ENCODE measurements at regions not wholly inside any gene's neighbourhood (a gene's known extent, or its start where the extent isn't known, plus 50 kb on each side); places are given as distances from the start of the nearest gene placed in this dataset.

DNA sequence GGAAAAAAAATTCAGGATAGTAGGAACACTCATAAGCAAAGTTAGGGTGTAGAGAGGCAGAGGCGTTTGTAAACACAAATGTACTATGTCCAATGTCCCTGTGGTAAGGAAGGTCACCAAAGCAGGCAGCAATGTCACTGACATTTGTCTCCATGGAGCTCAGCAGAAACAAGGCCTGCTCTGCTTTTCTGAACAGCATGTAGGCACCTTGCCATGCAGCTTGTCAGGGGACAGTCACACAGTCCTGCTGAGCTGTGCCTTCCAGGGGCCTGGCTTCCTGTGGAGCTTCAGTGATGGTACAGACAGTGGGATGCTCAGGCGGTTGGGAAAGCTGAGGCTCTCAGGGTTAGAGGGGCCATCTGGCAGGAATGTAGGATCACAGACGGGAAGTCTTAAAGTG, 74.5 kb upstream of the HS3ST1 start:
- ATAC-seq (no peak), FAIRE-seq (no peak), DNase-seq (ENCODE audit: low read depth in 1 of 2, low spot score in 1 of 2) (no peak)
- Histone ChIP-seq H3K4me3 (no peak overlapping the region), H3K9me3 (no peaks in the 10 kb centered on the region), H3K27ac (no peak overlapping the region), H3K4me2 (no peak overlapping the region), H3K4me1 (peaks cover 11% of the 10 kb centered on the region; the same call in 1 of the 3 replicates)
- POLR2A ChIA-PET = no interaction called here
- TF ChIP-seq NR3C1 (IDR thresholded peaks at IDR 0.05) = no peak
- TF ChIP-seq JUNB (IDR thresholded peaks at IDR 0.05) = no peak
- no peak for TF ChIP-seq POLR2AphosphoS2 (conservative IDR thresholded peaks at IDR 0.05; ENCODE audit: low read length)
- TF ChIP-seq CHD4 (IDR thresholded peaks at IDR 0.05; ENCODE audit: borderline replicate concordance) = no peak
- TF ChIP-seq, protein P1, sequence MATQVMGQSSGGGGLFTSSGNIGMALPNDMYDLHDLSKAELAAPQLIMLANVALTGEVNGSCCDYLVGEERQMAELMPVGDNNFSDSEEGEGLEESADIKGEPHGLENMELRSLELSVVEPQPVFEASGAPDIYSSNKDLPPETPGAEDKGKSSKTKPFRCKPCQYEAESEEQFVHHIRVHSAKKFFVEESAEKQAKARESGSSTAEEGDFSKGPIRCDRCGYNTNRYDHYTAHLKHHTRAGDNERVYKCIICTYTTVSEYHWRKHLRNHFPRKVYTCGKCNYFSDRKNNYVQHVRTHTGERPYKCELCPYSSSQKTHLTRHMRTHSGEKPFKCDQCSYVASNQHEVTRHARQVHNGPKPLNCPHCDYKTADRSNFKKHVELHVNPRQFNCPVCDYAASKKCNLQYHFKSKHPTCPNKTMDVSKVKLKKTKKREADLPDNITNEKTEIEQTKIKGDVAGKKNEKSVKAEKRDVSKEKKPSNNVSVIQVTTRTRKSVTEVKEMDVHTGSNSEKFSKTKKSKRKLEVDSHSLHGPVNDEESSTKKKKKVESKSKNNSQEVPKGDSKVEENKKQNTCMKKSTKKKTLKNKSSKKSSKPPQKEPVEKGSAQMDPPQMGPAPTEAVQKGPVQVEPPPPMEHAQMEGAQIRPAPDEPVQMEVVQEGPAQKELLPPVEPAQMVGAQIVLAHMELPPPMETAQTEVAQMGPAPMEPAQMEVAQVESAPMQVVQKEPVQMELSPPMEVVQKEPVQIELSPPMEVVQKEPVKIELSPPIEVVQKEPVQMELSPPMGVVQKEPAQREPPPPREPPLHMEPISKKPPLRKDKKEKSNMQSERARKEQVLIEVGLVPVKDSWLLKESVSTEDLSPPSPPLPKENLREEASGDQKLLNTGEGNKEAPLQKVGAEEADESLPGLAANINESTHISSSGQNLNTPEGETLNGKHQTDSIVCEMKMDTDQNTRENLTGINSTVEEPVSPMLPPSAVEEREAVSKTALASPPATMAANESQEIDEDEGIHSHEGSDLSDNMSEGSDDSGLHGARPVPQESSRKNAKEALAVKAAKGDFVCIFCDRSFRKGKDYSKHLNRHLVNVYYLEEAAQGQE (IDR thresholded peaks at IDR 0.05) = no peak
- no peak for TF ChIP-seq FOXS1 (CRISPR knock-in tag; IDR thresholded peaks at IDR 0.05)
- TF ChIP-seq MAZ (IDR thresholded peaks at IDR 0.05; ENCODE audit: borderline replicate concordance, low read depth, low read length) = no peak
- TF ChIP-seq SMC3 (IDR thresholded peaks at IDR 0.05) = no peak
- TF ChIP-seq ESRRA (IDR thresholded peaks at IDR 0.05; ENCODE audit: borderline replicate concordance, low read length) = no peak
- no peak for TF ChIP-seq FOSB (CRISPR knock-in tag; IDR thresholded peaks at IDR 0.05)
- TF ChIP-seq, protein P2, sequence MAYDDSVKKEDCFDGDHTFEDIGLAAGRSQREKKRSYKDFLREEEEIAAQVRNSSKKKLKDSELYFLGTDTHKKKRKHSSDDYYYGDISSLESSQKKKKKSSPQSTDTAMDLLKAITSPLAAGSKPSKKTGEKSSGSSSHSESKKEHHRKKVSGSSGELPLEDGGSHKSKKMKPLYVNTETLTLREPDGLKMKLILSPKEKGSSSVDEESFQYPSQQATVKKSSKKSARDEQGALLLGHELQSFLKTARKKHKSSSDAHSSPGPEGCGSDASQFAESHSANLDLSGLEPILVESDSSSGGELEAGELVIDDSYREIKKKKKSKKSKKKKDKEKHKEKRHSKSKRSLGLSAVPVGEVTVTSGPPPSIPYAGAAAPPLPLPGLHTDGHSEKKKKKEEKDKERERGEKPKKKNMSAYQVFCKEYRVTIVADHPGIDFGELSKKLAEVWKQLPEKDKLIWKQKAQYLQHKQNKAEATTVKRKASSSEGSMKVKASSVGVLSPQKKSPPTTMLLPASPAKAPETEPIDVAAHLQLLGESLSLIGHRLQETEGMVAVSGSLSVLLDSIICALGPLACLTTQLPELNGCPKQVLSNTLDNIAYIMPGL (CRISPR knock-in tag; IDR thresholded peaks at IDR 0.05; ENCODE audit: borderline replicate concordance) = no peak
- TF ChIP-seq, protein P3, sequence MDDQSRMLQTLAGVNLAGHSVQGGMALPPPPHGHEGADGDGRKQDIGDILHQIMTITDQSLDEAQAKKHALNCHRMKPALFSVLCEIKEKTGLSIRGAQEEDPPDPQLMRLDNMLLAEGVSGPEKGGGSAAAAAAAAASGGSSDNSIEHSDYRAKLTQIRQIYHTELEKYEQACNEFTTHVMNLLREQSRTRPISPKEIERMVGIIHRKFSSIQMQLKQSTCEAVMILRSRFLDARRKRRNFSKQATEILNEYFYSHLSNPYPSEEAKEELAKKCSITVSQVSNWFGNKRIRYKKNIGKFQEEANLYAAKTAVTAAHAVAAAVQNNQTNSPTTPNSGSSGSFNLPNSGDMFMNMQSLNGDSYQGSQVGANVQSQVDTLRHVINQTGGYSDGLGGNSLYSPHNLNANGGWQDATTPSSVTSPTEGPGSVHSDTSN (IDR thresholded peaks at IDR 0.05) = no peak
- WGBS (ENCODE audit: missing lambda C conversion rate) = 33% methylated on average over 2 of the region's 3 CpGs
- CTCF ChIA-PET = no interaction called here

DNA sequence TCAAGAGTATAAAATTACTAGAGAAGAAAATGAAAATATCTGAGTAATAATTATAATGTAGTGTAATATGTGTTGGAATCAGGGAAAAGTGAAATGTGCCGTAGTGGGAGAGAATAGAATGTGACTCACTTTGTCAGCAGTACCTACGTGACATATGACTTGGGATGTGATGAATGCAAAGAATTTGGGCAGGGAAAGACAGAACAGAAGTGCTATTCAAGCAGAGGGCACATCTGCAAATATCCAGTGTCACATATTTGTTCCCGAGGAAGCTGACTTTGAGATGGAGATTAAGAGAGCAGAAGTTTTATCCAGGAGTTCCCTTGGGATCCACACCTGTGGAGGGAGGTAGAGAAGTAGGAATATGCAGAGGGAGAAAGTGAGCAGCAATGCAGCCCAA, 69.3 kb upstream of the HS3ST1 start:
- no peaks in the 10 kb centered on the region for H3K4me1 ChIP-seq
- no peaks in the 10 kb centered on the region; the same call in 2 of the 3 replicates for H3K9me3 ChIP-seq
- TF ChIP-seq, protein P4, sequence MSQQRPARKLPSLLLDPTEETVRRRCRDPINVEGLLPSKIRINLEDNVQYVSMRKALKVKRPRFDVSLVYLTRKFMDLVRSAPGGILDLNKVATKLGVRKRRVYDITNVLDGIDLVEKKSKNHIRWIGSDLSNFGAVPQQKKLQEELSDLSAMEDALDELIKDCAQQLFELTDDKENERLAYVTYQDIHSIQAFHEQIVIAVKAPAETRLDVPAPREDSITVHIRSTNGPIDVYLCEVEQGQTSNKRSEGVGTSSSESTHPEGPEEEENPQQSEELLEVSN (IDR thresholded peaks at IDR 0.05; ENCODE audit: borderline replicate concordance, low read depth) = no peak
- TF ChIP-seq ZSCAN20 (CRISPR knock-in tag; IDR thresholded peaks at IDR 0.05) (no peak), TP53 (CRISPR knock-in tag; IDR thresholded peaks at IDR 0.05) (no peak), CBX8 (IDR thresholded peaks at IDR 0.05) (no peak), TFCP2L1 (CRISPR knock-in tag; IDR thresholded peaks at IDR 0.05) (no peak)
- TF ChIP-seq, protein P5, sequence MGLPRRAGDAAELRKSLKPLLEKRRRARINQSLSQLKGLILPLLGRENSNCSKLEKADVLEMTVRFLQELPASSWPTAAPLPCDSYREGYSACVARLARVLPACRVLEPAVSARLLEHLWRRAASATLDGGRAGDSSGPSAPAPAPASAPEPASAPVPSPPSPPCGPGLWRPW (IDR thresholded peaks at IDR 0.05) = no peak
- TF ChIP-seq, protein P6, sequence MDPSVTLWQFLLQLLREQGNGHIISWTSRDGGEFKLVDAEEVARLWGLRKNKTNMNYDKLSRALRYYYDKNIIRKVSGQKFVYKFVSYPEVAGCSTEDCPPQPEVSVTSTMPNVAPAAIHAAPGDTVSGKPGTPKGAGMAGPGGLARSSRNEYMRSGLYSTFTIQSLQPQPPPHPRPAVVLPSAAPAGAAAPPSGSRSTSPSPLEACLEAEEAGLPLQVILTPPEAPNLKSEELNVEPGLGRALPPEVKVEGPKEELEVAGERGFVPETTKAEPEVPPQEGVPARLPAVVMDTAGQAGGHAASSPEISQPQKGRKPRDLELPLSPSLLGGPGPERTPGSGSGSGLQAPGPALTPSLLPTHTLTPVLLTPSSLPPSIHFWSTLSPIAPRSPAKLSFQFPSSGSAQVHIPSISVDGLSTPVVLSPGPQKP (IDR thresholded peaks at IDR 0.05; ENCODE audit: low read depth, low read length) = no peak
- TF ChIP-seq, protein P3 (IDR thresholded peaks at IDR 0.05) = no peak
- 27% methylated on average over 3 of the region's 3 CpGs for WGBS (ENCODE audit: missing lambda C conversion rate)
- FAIRE-seq (no peak), ATAC-seq (no peak), DNase-seq (ENCODE audit: low read depth in 1 of 2, low spot score in 1 of 2) (no peak)
- H3K4me3 ChIP-seq = no peak overlapping the region
- no peak overlapping the region for H3K27ac ChIP-seq
- POLR2A ChIA-PET = no interaction called here
- CTCF ChIA-PET = no interaction called here
- H3K4me2 ChIP-seq = no peak overlapping the region
